ENCODE measurements at regions not wholly inside any gene's neighbourhood (a gene's known extent, or its start where the extent isn't known, plus 50 kb on each side); places are given as distances from the start of the nearest gene placed in this dataset.
A peak's percentile ranks its signal among the peaks of the same experiment; 100 is the strongest.
"Not testable (repeated sequence)": the region's sequence is repeated elsewhere in the genome, so short reads cannot be mapped to it uniquely, and the experiment has no call there.

- DNase-seq (ENCODE audit: low read depth in 3 of 3), result no peak
Measured at GRCh38 chr2:37569986-37570679, 101.3 kb downstream of the CDC42EP3 start.

GRCh38 chr2:37570773-37571586 lies 100.5 kb downstream of the CDC42EP3 start:
- DNase-seq (ENCODE audit: low read depth in 3 of 3), result peak in 1 of 3 experiments; percentile 59

GRCh38 chr2:37571587-37572136 lies 99.8 kb downstream of the CDC42EP3 start:
- no peak for DNase-seq (ENCODE audit: low read depth in 3 of 3)

- no peak for DNase-seq (ENCODE audit: low read depth in 3 of 3)
Measured at GRCh38 chr2:37573451-37574388, 97.7 kb downstream of the CDC42EP3 start.

- no peak for DNase-seq (ENCODE audit: low read depth in 3 of 3)
Measured at GRCh38 chr2:37575780-37576179, 95.7 kb downstream of the CDC42EP3 start.

- DNase-seq (ENCODE audit: low read depth in 3 of 3), result not testable (repeated sequence)
Measured at GRCh38 chr2:37576194-37576593, 95.2 kb downstream of the CDC42EP3 start.

GRCh38 chr2:37576831-37577230 lies 94.6 kb downstream of the CDC42EP3 start:
- no peak for DNase-seq (ENCODE audit: low read depth in 3 of 3)

GRCh38 chr2:37579192-37579713 lies 92.2 kb downstream of the CDC42EP3 start:
- DNase-seq (ENCODE audit: low read depth in 3 of 3), result no peak

GRCh38 chr2:37579949-37580348 lies 91.5 kb downstream of the CDC42EP3 start:
- DNase-seq (ENCODE audit: low read depth in 3 of 3), result not testable (repeated sequence)

- no peak for DNase-seq (ENCODE audit: low read depth in 3 of 3)
Measured at GRCh38 chr2:37581433-37581832, 90.0 kb downstream of the CDC42EP3 start.

GRCh38 chr2:37582481-37583220 lies 88.8 kb downstream of the CDC42EP3 start:
- no peak for DNase-seq (ENCODE audit: low read depth in 3 of 3)

- no peak for DNase-seq (ENCODE audit: low read depth in 3 of 3)
Measured at GRCh38 chr2:37583402-37583801, 88.0 kb downstream of the CDC42EP3 start.

- DNase-seq (ENCODE audit: low read depth in 3 of 3), result no peak
Measured at GRCh38 chr2:37583867-37584266, 87.6 kb downstream of the CDC42EP3 start.

- no peak for DNase-seq (ENCODE audit: low read depth in 3 of 3)
Measured at GRCh38 chr2:37585295-37585908, 86.0 kb downstream of the CDC42EP3 start.

GRCh38 chr2:37585982-37586621 lies 85.3 kb downstream of the CDC42EP3 start:
- peak; percentile 42 to 65 (median 60) for DNase-seq (ENCODE audit: low read depth in 3 of 3)

GRCh38 chr2:37586663-37587317 lies 84.7 kb downstream of the CDC42EP3 start:
- DNase-seq (ENCODE audit: low read depth in 3 of 3), result no peak

GRCh38 chr2:37587817-37588216 lies 83.6 kb downstream of the CDC42EP3 start:
- DNase-seq (ENCODE audit: low read depth in 3 of 3), result no peak

GRCh38 chr2:37588316-37588777 lies 83.1 kb downstream of the CDC42EP3 start:
- DNase-seq (ENCODE audit: low read depth in 3 of 3), result no peak

- DNase-seq (ENCODE audit: low read depth in 3 of 3), result no peak
Measured at GRCh38 chr2:37589298-37589697, 82.1 kb downstream of the CDC42EP3 start.
